ENCODE measurements at regions not wholly inside any gene's neighbourhood (a gene's known extent, or its start where the extent isn't known, plus 50 kb on each side); places are given as distances from the start of the nearest gene placed in this dataset.

DNA sequence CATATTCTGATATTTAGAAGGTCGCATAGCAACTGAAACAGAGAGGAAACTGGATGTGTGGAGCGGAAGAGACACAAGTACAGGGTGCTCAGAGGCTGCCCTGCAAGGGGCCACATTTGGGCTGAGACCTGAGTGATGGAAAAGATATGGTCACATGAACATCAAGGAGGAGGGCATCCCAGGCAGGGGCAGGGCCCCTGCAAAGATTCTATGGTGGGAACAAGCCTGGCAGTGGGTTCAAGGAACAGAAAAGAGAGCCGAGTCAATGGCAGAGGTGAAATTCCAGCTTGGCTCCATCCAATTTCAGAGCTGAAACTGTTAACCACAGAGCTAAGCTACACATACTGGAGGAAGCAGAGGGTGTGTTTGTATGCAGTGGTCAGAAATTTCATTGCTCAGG lies 227.7 kb downstream of the PRDM2 start:
- no peaks in the 10 kb centered on the region for H3K9me2 ChIP-seq (ENCODE audit: insufficient read depth)
- CTCF ChIA-PET, result no interaction called here
- intact Hi-C loops (cut with micrococcal nuclease; ENCODE audit: unreplicated experiment), result no loop called here
- H3F3A ChIP-seq (ENCODE audit: insufficient read depth, low read depth), result no peaks in the 10 kb centered on the region
- no peaks in the 10 kb centered on the region for H3K36me3 ChIP-seq (ENCODE audit: low read depth)
- no peak overlapping the region for H3K4me2 ChIP-seq
- no TSS peak for BruUV-seq (replicated peaks)
- H3K79me2 ChIP-seq (ENCODE audit: low read depth), result no peaks in the 10 kb centered on the region
- TF ChIP-seq, protein P1, sequence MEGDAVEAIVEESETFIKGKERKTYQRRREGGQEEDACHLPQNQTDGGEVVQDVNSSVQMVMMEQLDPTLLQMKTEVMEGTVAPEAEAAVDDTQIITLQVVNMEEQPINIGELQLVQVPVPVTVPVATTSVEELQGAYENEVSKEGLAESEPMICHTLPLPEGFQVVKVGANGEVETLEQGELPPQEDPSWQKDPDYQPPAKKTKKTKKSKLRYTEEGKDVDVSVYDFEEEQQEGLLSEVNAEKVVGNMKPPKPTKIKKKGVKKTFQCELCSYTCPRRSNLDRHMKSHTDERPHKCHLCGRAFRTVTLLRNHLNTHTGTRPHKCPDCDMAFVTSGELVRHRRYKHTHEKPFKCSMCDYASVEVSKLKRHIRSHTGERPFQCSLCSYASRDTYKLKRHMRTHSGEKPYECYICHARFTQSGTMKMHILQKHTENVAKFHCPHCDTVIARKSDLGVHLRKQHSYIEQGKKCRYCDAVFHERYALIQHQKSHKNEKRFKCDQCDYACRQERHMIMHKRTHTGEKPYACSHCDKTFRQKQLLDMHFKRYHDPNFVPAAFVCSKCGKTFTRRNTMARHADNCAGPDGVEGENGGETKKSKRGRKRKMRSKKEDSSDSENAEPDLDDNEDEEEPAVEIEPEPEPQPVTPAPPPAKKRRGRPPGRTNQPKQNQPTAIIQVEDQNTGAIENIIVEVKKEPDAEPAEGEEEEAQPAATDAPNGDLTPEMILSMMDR (conservative IDR thresholded peaks at IDR 0.05), result no peak
- no peak for TF ChIP-seq EZH2 (IDR thresholded peaks at IDR 0.05; ENCODE audit: low read depth)
- H3K27ac ChIP-seq, result no peak overlapping the region
- H3K9me3 ChIP-seq (ENCODE audit: insufficient read depth, low read depth), result no peaks in the 10 kb centered on the region
- no peaks in the 10 kb centered on the region for H3K4me1 ChIP-seq (replicated peaks; ENCODE audit: insufficient read depth)
- DNase-seq, result no peak
- H4K20me1 ChIP-seq (ENCODE audit: insufficient read depth), result no peaks in the 10 kb centered on the region
- POLR2A ChIA-PET (ENCODE audit: unreplicated experiment), result interaction anchor here (0.6 kb wide), 1 partner anchor 61 kb away, joined by 5 read pairs; no protein-coding TSS in a partner anchor
- H3K4me3 ChIP-seq, result no peak overlapping the region
- no peak overlapping the region for H2AFZ ChIP-seq
- H3K27me3 ChIP-seq (ENCODE audit: insufficient read depth, low read depth), result no peaks in the 10 kb centered on the region

DNA sequence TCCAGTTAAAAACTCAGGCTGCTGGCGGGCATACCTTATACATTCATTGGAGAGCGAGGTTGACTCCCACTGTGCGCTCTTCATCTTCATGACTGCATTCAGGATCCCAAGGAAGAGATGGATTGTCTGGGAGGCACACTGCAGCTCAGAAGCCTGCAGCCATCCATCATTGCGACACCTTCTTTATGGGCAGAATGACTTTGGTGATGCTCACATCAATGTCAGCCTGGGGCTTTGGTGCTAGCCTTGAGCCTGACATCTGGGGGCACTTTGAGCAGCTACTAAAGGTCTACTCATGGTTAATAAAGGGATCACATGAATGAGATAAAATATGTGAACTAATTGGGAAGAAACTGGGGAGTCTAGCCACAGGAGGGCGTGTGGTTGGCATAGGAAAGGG lies 229.3 kb downstream of the PRDM2 start:
- Histone ChIP-seq H3K9me3 (ENCODE audit: insufficient read depth, low read depth) (no peaks in the 10 kb centered on the region), H3K79me2 (ENCODE audit: low read depth) (no peaks in the 10 kb centered on the region), H4K20me1 (ENCODE audit: insufficient read depth) (no peaks in the 10 kb centered on the region), H3K36me3 (ENCODE audit: low read depth) (no peaks in the 10 kb centered on the region), H3K4me3 (no peak overlapping the region), H3K9me2 (ENCODE audit: insufficient read depth) (no peaks in the 10 kb centered on the region), H2AFZ (no peak overlapping the region), H3K27ac (no peak overlapping the region), H3K4me1 (replicated peaks; ENCODE audit: insufficient read depth) (no peaks in the 10 kb centered on the region), H3K27me3 (ENCODE audit: insufficient read depth, low read depth) (peaks cover 6% of the 10 kb centered on the region; the same call in 1 of the 2 replicates), H3K4me2 (no peak overlapping the region), H3F3A (ENCODE audit: insufficient read depth, low read depth) (no peaks in the 10 kb centered on the region)
- intact Hi-C loops (cut with micrococcal nuclease; ENCODE audit: unreplicated experiment), result no loop called here
- no TSS peak for BruUV-seq (replicated peaks)
- DNase-seq, result no peak
- CTCF ChIA-PET, result no interaction called here
- POLR2A ChIA-PET (ENCODE audit: unreplicated experiment), result no interaction called here
- TF ChIP-seq EZH2 (IDR thresholded peaks at IDR 0.05; ENCODE audit: low read depth), result no peak
- TF ChIP-seq, protein P1 (conservative IDR thresholded peaks at IDR 0.05), result no peak

DNA sequence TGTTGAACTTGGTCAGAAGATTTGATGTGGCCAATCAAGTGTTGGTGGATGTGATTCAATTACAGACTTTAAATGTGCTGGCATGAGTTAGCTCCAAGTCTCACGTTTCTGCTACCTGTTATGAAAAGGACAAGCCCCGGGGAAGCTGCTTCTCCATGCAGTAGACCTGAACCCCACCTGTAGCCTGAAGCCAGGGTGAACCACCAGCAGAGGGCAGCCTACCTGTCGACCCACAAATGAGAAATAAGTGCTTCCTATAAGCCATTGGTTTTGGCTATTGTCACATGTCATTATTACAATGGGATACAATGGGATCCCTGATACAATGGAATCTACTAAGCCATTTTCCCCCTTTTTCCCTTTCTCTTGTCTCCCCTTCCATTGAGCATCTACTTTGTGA lies 230.2 kb downstream of the PRDM2 start:
- DNase-seq, result no peak
- Histone ChIP-seq H4K20me1 (ENCODE audit: insufficient read depth) (no peaks in the 10 kb centered on the region), H3K9me2 (ENCODE audit: insufficient read depth) (no peaks in the 10 kb centered on the region), H3K79me2 (ENCODE audit: low read depth) (no peaks in the 10 kb centered on the region), H3K9me3 (ENCODE audit: insufficient read depth, low read depth) (no peaks in the 10 kb centered on the region), H3K4me3 (no peak overlapping the region), H3K27me3 (ENCODE audit: insufficient read depth, low read depth) (peaks cover 7% of the 10 kb centered on the region; the same call in 1 of the 2 replicates), H3K4me1 (replicated peaks; ENCODE audit: insufficient read depth) (no peaks in the 10 kb centered on the region), H3K4me2 (no peak overlapping the region), H3K36me3 (ENCODE audit: low read depth) (no peaks in the 10 kb centered on the region), H3F3A (ENCODE audit: insufficient read depth, low read depth) (no peaks in the 10 kb centered on the region), H3K27ac (no peak overlapping the region), H2AFZ (no peak overlapping the region)
- POLR2A ChIA-PET (ENCODE audit: unreplicated experiment), result no interaction called here
- BruUV-seq (replicated peaks), result no TSS peak
- TF ChIP-seq, protein P1 (conservative IDR thresholded peaks at IDR 0.05), result no peak; the same call in 1 of the 2 replicates
- TF ChIP-seq EZH2 (IDR thresholded peaks at IDR 0.05; ENCODE audit: low read depth), result no peak
- intact Hi-C loops (cut with micrococcal nuclease; ENCODE audit: unreplicated experiment), result no loop called here
- CTCF ChIA-PET, result no interaction called here

All from PC-9 (cell line).